NCI-H510A treated with DMSO at 0.1 percent for 48 hours (cell line): ENCODE measurements at regions not wholly inside any gene's neighbourhood (a gene's known extent, or its start where the extent isn't known, plus 50 kb on each side); places are given as distances from the start of the nearest gene placed in this dataset.
"Not testable (repeated sequence)": the region's sequence is repeated elsewhere in the genome, so short reads cannot be mapped to it uniquely, and the experiment has no call there.

Source experiments
- DNase-seq: peaks from one replicate; lab custom pipeline; 2025; lab: John Stamatoyannopoulos, UW

DNA sequence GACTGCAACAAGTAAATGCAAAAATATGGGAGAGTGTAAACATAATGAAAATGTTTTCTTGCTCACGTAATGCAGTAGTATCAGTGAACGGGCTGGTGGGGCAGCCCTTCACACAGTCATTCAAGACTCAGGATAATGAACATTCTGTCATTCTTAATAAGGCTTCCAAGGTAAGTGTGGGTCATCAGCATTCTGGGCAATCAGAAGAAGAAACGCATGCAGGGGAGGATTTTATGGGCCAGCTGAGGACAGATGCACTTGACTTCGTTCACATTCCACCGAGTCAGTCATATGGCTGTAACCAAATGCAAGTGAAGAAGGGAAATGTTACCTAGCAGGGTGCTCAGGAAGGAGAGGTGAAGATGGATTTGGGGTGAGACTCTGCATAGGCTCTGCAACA is 68.0 kb upstream of the MAP9 start:
- DNase-seq, result no peak

DNA sequence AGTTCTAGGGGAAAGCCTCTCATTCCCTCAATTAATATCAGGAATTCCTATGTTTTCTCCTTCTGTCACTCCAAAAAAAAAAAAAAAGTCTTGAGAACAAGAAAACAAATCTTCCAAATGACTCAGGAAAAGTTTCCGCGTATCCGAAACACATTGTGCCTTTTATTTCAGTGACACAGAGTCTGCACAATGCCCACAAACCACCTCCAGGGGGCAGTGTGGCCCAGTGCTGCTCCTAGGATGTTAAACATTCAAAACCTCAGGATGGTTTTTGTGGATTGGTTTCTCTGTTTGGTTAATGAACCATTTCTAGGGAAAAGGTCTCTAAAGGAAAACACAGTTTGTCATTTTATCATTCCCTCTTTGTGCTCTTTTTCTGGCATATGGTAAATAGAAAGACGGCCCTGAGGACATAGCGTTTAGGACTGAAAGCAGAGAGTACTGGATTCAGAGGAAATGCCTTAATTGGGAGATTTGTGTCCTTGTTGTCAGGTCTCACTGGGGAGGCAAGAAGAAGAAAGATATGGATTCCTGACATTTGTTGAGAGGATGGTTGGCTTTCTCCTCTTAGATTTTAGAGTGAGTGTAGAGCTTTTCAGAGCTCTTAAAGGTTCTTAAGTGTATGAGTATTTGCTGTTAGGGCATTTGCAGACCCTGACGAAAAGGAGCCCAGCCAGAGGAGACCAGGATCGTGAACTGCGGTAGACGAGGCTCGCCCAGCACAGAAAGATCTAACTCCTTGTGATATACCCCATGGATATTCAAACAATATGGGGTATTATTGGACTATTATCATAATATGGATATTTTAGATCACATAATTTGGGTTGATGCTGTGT is 65.7 kb upstream of the MAP9 start:
- peak; percentile 39 for DNase-seq

DNA sequence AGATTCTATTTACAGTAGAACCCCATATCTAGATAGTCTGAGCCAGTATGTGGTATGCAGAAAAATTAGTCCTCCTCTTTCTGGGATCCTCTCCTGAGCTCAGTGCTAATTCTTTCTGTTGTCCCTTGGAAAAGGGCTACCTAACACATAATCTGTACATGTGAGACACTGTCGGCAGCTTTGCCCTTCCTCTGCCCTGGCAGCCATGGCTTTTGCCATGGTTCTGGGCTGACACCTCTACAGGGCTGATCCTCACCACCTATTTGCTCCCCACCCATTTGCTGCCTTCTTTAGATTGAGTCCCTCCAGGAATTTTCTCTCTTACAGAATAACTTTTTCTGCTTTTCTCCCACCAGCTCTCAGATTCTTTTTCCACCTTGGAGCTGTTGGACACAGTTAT is 64.7 kb upstream of the MAP9 start:
- DNase-seq, result no peak

DNA sequence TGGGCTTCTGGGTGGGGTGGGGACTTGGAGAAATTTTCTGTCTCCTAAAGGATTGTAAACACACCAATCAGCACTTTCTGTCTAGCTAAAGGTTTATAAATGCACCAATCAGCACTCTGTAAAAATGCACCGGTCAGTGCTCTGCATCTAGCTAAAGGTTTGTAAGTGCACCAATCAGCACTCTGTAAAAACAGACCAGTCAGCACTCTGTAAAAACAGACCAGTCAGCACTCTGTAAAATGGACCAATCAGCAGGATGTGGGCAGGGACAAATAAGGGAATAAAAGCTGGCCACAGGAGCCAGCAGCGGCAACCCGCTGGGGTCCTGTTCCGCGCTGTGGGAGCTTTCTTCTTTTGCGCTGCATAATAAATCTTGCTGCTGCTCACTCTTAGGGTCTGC is 63.0 kb upstream of the MAP9 start:
- DNase-seq, result not testable (repeated sequence)

DNA sequence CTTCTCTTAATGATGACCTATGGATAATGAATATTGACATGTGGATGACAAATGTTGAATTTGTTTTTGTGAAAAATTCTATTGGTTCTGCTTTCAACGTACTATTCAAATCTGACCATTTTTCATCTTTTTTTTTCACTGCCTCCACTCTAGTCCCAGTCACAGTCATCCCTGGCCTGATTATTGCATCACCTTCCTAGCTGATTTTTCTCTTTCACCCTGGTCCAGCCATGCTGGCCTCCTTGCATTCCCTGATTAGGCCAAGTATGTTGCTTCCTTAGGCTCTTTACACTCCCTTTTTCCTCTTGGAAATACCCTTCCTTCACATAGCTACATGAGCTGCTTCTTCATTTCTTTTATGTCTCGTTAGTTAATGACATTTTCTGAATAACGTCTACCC is 58.1 kb upstream of the MAP9 start:
- DNase-seq, result no peak

DNA sequence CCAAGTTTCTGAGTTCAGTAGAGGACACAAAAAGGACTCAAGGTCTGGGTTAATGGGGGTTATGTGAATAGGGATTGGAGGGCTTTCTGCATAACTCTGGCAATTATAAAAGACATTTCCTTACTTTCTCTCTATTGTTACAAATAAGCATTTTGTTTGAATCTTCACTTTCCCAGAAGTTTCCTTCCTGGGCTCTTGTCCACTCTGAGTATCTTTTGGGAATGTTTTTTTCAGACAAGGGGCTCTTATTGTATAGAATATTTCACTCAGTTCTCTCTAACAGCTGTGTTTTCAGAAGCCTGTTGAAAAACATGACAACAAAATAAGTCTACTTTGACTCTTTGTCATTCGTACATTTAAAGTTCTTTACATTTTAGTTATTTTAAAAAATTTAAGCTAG is 57.6 kb upstream of the MAP9 start:
- DNase-seq, result no peak

DNA sequence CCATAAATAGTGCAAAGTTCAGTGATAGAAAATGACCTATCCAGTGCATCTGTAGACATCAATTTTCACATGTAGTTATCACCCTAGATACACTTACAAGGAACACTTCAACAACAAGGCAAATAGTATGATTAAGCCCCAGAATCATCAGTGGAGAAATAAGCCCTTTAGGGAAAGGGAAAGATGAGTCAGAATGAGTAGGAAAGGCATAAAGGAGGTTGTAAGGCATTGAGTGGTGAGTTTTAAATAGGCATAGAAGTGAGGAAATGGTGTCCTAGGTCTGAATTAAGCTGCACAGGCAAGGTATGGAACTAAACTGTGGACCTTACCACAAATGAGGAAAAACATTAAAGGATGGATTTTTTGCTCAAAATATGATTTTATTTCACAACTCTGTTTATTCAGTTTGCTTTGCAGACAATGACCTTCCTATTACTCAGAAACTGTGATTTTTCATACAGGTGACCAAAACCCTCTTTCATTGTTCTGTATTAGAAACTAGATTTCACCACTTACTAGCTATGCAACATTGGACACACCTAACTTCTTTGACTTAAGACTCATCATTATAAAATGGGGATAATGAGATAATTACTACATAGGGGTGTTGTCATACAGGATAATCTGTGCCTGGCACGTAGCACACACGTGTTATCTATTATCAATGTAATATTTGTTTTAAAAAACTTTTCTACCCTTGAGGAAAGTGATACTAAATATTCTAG is 57.0 kb upstream of the MAP9 start:
- no peak for DNase-seq

DNA sequence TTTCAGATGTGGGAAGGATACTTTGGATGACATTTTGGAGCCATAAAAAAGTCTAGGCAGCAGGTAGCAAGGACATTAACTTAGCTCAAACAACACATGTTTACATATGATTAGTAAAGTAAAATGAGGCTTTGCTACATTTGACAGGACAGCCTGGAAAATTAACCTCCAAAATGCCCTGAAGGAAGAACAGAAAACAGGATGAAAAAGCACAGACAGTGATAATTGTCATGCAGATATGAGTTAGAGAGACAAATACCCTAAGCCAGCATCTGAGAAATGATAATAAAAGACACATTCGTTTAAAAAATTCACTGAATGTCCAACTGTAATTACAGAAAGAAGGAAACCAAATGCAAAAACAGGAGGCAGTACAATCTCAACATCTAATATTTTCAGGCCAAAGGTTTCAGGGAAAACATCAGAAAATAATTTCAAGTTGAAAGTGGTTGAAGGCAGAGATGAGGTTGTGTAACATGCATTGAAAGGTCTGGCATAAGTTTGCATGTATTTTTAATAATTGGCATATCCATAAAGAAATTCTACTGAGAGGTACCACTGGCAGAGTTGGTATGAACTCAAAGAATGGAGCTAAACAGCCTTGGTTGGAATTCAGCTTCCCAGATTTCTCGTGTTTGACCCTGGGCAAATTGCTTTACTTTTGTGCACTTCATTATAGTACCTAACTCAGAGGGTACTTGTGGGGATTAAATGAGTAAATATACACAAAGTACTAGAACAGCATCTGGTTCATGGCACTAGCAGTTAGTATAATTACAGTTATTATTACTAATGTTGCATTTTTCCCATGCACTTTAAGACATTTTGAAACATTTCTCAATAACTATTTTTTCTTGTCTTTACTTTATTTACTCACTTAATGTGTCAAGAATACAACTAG is 54.4 kb upstream of the MAP9 start:
- no peak for DNase-seq

DNA sequence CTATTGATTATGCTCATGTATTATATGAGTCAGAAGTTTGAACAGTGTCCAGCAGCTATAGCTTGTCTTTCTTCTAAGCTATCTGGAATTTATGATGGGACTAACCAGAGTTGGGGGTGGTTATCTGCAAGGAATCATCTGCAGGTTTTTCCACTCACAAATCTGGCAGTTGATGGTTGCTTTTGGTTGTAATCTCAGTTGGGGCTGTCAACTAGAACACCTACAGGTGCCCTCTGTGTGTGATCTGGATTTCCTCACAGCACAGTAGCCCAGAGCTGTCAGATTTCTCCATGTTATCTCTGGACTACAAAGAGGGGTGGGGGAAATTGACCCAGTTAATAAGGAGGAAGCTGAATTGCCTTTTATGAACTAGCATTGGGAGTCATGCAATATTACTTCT is 51.4 kb upstream of the MAP9 start:
- no peak for DNase-seq

DNA sequence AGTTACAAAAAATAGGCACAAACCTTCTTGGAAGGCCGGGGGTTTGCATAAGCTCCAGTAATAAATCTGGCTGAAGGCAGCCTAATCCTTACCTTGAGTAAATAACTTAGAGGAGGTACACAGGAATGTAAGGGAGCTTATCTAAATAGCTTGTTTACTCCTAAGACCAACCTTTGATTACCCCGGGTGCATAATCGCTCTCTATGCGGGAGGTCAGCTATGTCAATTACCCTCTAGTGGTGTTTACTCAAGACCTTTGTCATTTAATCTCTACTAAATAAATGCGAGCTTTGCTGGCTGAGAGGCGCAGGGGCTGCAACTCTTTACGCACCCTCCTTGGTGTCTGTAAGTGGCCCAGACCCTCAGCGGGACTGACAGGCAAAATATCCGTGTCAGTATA is 50.2 kb upstream of the MAP9 start:
- no peak for DNase-seq
